ENCODE measurements at regions not wholly inside any gene's neighbourhood (a gene's known extent, or its start where the extent isn't known, plus 50 kb on each side); places are given as distances from the start of the nearest gene placed in this dataset.

DNA sequence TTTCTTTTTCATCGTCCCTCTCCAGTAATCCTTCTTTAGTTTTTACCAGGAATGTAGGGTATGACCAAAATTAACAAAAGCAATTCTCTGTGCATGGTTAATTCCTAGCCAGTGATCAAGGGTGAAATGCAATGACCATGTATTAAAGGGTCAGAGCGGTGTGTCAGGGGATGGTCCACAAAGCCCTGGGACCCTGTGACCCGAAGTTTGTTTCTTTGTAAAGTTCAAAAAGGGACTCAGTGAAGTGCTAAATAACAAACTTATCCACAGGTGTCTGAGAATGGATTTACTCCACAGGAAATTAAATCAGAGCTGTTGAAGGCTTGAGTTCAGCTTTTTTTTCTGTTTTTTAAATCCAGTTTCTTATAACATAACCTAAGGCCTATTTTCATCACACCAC, 375.7 kb downstream of the GJA1 start:
- no peak for TF ChIP-seq CTCF (IDR thresholded peaks at IDR 0.05)
- no peak for TF ChIP-seq POLR2A (IDR thresholded peaks at IDR 0.05)

Measured in thyroid gland (tissue), 4 donors.